HG03565 (cell line): ENCODE measurements at regions not wholly inside any gene's neighbourhood (a gene's known extent, or its start where the extent isn't known, plus 50 kb on each side); places are given as distances from the start of the nearest gene placed in this dataset.
"Not testable (repeated sequence)": the region's sequence is repeated elsewhere in the genome, so short reads cannot be mapped to it uniquely, and the experiment has no call there.

Source experiments
- ATAC-seq: cut with Tn5 transposase; IDR thresholded peaks from one replicate; pipeline ENCODE4 v1.9.1; 2021; ENCODE audit warnings: mild to moderate bottlenecking, moderate library complexity; ENCODE audit not compliant: unreplicated experiment

- no peak for ATAC-seq
These were observed 66.2 kb downstream of the SC5D start for GRCh38 chr11:121358760-121359159.

GRCh38 chr11:121359591-121359990, 67.0 kb downstream of the SC5D start:
- no peak for ATAC-seq

- not testable (repeated sequence) for ATAC-seq
These were observed 70.4 kb downstream of the SC5D start for GRCh38 chr11:121362955-121363354.

GRCh38 chr11:121365304-121365703, 72.7 kb downstream of the SC5D start:
- ATAC-seq: no peak

GRCh38 chr11:121366038-121366437, 73.5 kb downstream of the SC5D start:
- no peak for ATAC-seq

- ATAC-seq: peak; percentile 95
These were observed 74.7 kb downstream of the SC5D start for GRCh38 chr11:121367001-121367843.

GRCh38 chr11:121367844-121368225, 75.3 kb downstream of the SC5D start:
- ATAC-seq: no peak

GRCh38 chr11:121368364-121369240, 76.0 kb downstream of the SC5D start:
- ATAC-seq: no peak

- ATAC-seq: no peak
These were observed 76.8 kb downstream of the SC5D start for GRCh38 chr11:121369366-121369765.

- no peak for ATAC-seq
These were observed 79.5 kb downstream of the SC5D start for GRCh38 chr11:121372028-121372427.

GRCh38 chr11:121372671-121373429, 79.3 kb upstream of the SORL1 start:
- ATAC-seq: peak; percentile 87

- ATAC-seq: no peak
These were observed 77.7 kb upstream of the SORL1 start for GRCh38 chr11:121374286-121374985.

- ATAC-seq: no peak
These were observed 76.0 kb upstream of the SORL1 start for GRCh38 chr11:121376130-121376529.

- ATAC-seq: not testable (repeated sequence)
These were observed 72.8 kb upstream of the SORL1 start for GRCh38 chr11:121379145-121379810.

GRCh38 chr11:121383716-121384115, 68.4 kb upstream of the SORL1 start:
- ATAC-seq: no peak

- ATAC-seq: no peak
These were observed 66.4 kb upstream of the SORL1 start for GRCh38 chr11:121385688-121386087.
